ENCODE measurements at regions not wholly inside any gene's neighbourhood (a gene's known extent, or its start where the extent isn't known, plus 50 kb on each side); places are given as distances from the start of the nearest gene placed in this dataset.

DNA sequence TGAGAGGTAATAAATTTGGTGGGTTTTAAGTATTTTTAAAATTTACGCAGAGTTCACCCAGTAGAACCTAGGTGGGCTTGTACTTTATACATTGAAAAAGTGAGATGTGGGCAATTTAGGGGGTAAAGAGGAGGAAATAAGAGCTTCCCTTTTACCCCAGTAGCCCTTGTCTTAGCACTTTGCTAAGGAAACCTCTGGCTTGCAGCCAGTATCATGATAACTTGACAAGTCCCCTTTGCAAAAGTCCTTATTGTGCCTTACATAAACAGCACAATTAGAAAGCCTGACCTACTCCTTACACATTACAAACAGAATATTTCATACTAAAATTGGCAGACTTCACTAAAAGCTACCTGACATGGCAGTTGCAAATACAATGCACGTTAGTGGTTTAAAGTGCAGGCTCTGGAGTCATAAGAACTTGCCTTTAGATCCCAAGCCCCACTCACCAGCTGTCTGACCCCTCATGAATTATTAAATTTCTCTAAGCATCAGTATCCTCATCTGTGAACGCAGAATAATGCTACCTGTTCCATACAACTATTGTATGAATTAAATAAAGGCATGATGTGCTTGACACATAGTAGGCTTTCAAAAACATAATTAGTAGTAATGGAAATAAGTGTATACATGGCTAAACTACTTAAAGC is 53.2 kb upstream of the NELL2 start:
- Histone ChIP-seq H4K20me1 (ENCODE audit: insufficient read depth, low read length) (no peaks in the 10 kb centered on the region), H3K4me2 (ENCODE audit: low read depth, low read length) (no peak overlapping the region), H2AFZ (ENCODE audit: low read length) (no peak overlapping the region), H3K79me2 (ENCODE audit: insufficient read depth, low read length) (no peaks in the 10 kb centered on the region), H3K36me3 (replicated peaks in 1 of 2; ENCODE audit: control insufficient read depth in 1 of 2, insufficient read depth in 2 of 2, low read length in 2 of 2) (no peaks in the 10 kb centered on the region), H3K27ac (ENCODE audit: extremely low read length, insufficient read depth, low read length) (no peak overlapping the region), H3K27me3 (ENCODE audit: control insufficient read depth in 1 of 2, insufficient read depth in 2 of 2, low read length in 2 of 2) (peaks cover 0 to 3% of the 10 kb centered on the region in 2 experiments; a peak in 1 of 5 replicates), H3K9me3 (ENCODE audit: low read length) (no peaks in the 10 kb centered on the region), H3K9ac (ENCODE audit: insufficient read depth, low read depth, low read length) (no peak overlapping the region), H3K4me1 (ENCODE audit: insufficient read depth, low read length) (no peaks in the 10 kb centered on the region), H3K4me3 (replicated peaks in 1 of 3; ENCODE audit: insufficient read depth in 1 of 3, low read depth in 2 of 3, low read length in 3 of 3) (no peak overlapping the region)
- TF ChIP-seq ZNF317 (CRISPR knock-in tag; IDR thresholded peaks at IDR 0.05) = no peak
- DNase-seq (ENCODE audit: low spot score) (no peak), FAIRE-seq (no peak), ATAC-seq (no peak)
- in situ Hi-C loops (cut with HindIII; ENCODE audit: extremely low pct_ligation_motif_present, low pct_unique_long_range_greater_than_20kb) = loop anchor here (10.0 to 25.0 kb wide), 2 partner anchors 155 to 917 kb away; no protein-coding TSS in a partner anchor
- BruUV-seq (replicated peaks) = no TSS peak
- POLR2A ChIA-PET = no interaction called here
- intact Hi-C loops (cut with micrococcal nuclease; ENCODE audit: unreplicated experiment) = no loop called here
- 18% methylated on average over 3 of the region's 3 CpGs for WGBS (ENCODE audit: low lambda C conversion rate)
- CTCF ChIA-PET (ENCODE audit: low intra/inter-chr PET ratio, low total read pairs) = no interaction called here
